GM18858 (cell line): ENCODE measurements at regions not wholly inside any gene's neighbourhood (a gene's known extent, or its start where the extent isn't known, plus 50 kb on each side); places are given as distances from the start of the nearest gene placed in this dataset.

Experiments used
- ATAC-seq: cut with Tn5 transposase; IDR thresholded peaks from one replicate; pipeline ENCODE4 v1.9.1; 2021; ENCODE audit not compliant: unreplicated experiment

DNA sequence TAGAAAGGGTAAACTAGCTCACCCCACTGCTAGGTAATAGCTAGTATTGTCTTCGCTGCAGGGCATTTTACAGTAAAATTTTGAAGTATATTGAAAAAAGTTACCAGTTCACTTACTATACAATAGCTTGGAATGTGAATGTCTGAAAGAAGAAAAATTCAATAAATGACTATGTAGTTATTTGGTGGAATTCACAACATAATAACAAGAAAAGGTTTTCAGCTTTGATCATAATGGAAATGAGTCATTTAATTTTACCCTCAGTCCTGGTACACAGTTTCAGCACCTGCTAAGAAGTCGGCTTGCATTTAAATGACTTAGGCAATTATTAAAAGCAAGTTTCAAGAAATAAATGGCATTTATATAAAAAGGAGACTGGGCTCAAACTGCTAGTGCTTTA lies 90.4 kb downstream of the NUP35 start:
- peak; percentile 92 for ATAC-seq

DNA sequence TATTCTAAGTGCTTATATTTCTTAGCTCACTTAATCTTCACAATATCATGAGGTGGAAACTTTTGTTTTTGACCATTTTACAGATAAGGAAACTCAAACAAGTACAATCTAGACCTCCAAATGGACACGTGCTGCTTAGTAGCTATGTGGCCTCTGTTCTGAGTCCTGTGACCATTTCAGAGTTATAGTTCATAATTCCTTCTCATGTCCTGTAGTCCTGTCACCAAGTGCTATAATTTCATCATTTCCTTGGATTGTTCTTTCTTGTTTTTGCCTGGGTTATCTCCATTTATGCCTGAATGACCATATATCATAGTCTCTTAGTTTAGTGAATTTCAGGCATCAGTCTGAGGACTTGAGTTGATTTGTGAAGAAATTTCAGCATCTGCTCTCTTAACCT lies 91.7 kb downstream of the NUP35 start:
- no peak for ATAC-seq

DNA sequence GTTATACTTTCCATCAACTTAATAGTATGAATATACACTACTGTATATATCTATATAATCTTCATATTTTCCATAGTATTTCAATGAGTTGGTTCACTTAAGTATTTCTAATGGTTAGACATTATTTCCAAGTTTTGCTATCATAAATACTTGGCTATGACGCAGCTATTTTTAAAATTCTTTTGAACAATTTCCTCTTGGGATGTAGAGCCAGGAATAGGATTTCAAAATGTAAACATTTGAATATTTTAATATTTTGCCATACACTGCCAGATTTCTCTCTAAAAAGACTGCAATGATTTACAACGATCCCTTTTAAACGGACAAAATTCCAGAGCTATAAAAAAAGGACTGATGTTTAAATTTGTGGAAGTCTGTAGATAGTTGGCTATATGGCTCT lies 95.6 kb downstream of the NUP35 start:
- ATAC-seq: no peak

DNA sequence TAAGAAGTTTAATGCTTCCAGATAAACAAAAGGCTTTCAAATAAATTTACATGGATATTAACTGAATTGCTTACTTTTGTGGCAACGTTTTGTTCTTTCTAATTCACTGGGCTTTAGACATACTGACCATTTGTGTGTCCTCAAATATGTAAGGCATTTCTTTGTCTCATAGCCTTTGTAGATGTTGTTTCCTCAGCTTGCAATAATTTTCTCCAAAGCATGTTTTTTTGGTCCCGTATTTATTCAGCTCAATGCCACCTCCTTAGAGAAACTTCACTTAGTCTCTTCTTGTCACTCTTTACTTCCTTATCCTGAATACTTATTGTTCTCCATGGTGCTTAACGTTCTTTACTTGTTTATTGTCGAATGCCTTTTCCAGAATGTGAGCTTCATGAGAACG lies 98.5 kb downstream of the NUP35 start:
- ATAC-seq: no peak

DNA sequence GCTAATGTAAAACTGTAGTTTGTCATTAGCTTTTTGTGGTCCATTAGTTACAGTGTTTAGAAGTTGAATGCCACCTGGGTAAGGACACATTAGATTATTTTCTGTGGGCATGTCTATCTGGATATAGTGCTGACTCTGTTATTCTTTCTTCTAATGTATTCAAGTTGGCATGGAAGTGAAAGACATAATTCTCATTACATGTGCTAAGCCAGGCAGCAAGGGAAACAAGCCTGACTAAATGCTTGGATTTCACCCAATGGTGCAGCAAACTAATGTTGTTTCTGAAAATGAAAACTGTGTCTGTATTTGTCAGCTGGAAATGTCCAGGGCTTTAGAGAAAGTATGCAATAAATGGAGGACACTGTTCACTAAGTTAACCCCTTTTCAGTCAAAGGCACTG lies 100.7 kb downstream of the NUP35 start:
- ATAC-seq: no peak

DNA sequence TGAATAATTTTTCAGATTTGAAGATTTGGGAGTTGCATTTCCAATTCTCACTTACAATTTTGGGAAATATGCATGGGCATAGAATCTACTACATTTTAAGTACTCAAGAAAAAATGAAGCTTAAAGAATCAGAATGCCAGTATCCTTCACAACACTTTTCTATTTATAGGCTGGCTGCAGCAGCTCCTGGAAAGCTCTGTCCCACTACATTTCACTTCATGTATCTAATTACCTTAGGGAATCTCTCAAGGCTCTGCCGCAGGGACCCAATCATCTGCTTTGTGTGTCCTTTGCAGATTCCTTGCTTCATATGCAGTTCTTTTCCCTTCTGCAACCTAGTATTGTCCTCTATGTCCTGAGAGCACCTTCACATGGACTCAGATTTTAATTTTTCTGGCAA lies 102.9 kb downstream of the NUP35 start:
- ATAC-seq: no peak

DNA sequence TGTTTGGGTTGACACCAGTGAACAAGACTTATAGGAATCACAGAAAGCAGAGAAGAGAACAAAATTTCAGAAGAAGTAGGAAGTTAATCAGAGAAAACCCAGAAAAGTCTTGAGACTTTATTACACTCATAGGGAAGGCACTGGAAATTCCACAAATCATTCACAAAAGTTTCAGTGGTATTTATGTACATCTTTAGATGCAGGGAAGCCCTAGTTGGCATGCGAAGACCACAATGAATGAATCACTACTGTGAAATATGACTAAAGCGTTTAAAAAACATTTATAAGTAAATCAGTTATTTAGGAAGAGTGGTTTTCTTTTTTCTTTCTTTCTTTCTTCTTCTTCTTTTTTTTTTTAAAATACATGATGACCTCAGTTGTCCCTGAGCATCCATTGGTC lies 105.1 kb downstream of the NUP35 start:
- ATAC-seq: no peak

DNA sequence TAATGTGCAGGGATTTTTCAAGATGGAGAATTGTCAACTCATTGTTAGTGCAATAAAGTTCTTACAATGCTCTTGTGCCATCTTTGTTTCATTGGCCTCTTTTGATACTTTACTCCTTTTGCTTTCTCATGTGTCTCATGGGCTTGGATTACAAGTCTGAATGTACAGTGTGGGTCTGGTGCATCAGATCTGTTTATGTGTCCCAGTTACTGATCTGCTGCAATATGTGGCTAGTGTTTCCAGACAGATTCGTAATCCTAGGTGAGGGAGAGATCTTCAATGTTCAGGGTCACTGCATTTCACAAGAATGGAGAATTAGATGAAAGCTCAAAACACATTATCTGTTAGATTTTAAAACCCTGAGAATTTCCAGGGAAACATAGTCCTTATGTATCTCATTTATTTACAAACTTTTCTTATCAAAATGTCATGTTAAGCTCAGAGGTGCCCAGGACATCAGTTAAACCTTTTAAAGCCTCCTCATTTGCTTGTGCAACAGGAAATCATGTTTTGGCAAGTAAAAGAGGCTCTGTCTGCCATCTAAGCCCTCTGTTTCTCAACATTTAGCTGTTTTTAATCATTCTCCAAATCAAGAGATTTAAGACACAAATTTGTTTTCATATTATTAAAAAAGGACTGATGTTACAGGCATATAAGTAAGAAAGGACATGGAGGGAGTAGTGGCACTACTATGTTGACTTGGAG lies 108.1 kb downstream of the NUP35 start:
- no peak for ATAC-seq

DNA sequence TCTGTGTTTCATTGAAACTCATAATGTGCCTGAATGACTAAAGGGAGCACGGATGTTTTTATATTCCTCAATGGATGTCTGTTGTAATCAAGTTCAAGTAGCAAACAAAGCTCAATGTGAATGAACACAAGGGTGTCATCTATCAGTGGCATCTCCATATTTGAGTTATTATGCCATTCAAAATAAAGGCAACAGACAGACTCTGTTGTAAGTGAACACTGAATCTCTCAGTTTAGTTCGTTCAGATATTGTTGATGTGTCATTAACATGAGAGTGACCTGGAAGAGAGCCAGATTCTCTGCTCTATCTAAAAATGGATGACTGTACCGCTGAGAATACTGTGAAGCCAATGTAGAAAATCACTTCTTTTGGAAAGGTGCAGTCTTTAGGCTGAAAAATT lies 118.7 kb downstream of the NUP35 start:
- ATAC-seq: no peak

DNA sequence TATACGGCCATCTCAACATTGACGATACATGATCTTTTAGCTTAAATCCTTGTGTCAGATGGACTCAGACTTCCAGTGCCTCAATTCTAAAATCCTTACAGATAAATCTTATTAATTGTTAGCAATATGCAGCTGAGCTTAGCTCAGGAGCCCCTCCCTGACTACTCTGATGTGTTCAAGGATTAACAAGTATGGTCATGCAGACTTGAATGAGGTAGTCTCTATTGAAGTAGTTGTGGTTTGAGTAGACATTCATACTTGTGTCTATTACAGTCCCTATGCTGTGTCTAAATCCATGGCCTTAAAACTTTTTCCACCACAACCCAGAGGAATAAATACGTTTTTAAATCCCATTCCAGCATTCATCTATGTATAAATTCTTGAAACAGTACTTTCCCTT lies 119.5 kb downstream of the NUP35 start:
- ATAC-seq: no peak

DNA sequence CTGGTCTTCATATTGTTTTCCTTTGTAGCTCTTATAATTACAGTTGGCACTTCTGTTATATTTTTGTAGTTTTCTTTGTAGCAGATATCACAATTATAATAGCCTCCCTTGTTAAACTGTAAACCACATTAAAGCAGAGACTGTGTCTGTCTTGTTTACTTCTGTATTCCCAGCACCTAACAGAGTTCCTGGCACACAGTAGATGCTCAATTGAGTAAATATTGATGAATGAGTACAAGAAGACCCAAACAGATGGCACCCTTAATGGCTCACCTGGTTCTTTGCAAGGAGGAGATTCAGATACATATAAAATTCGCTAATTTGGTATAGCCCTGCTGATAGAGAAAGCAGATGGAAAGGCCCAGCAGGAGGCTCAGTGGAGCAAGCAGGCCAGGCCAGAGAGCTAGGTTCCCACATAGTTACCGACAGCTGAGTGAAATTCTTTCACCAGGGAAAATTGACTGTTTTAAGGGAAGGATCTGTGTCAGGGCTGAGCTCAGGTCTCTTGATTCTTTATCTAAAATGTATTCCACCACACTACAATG lies 120.1 kb downstream of the NUP35 start:
- ATAC-seq: no peak

DNA sequence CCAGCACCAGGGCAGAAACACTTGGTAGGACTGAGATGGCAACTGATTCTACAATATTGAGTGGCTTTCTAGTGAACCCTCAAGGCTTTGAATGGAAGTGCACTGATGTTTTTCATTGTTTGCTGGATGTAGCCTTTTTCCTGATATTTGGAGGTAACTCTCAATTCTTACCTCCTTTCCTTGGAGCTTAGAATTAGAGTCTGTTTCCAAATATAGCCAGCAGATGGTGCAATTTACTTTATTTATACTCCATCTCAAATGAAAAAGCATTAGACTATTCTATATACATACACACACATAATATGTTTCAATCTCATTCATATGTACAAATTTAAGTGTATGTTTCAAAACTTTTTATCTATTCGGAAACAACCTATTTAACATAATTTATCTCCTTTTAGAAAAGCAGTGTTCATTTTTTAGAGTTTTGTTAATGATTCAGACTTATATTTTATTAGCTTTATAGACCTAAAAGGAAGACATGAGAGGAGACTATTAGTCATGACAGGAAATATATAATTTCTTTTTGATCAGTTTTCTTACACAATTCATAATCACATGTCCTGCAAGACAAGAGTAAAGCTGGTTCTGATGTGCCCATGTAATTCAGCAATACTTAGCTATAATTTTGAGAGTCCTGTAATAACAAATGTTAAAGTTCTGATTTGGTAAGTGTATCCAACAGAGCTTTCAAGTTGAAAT lies 124.8 kb downstream of the NUP35 start:
- ATAC-seq: no peak

DNA sequence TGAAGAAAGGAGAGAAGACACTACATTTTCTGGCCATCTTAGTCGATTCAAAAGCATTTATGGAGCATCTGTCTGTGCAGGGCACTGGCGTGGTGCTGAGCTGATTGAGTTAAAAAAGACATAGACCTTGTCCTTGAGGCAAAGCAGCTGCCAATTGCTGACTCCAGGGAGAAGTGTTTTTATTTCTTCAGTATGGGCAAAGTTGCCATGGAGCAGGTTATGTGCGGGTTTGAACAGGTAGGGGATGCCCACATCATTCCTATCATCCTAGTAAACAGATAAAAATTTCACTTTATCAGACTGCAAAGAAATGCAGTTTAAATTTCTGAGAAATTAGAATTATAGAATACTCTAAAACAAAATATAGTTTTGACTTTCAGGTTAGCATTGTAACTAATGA lies 125.8 kb downstream of the NUP35 start:
- ATAC-seq: no peak

DNA sequence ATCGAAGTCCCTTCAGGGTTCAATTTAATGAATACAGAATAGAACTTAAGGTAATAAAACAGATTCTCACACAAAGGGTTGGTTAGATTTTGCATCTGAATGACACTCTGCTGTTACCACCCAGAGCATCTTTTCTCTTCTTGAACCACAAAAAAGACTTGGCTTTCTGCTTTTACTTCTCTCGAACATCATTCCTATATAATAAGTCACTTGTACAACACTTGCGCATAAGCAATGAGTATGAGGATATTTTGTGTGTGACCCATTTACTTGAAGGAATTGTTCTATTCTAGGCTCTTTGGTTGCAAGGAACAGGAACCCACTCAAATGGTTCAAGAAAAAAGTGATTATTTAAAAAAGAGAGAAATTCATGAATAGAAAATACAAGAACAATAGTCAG lies 126.2 kb downstream of the NUP35 start:
- no peak for ATAC-seq

DNA sequence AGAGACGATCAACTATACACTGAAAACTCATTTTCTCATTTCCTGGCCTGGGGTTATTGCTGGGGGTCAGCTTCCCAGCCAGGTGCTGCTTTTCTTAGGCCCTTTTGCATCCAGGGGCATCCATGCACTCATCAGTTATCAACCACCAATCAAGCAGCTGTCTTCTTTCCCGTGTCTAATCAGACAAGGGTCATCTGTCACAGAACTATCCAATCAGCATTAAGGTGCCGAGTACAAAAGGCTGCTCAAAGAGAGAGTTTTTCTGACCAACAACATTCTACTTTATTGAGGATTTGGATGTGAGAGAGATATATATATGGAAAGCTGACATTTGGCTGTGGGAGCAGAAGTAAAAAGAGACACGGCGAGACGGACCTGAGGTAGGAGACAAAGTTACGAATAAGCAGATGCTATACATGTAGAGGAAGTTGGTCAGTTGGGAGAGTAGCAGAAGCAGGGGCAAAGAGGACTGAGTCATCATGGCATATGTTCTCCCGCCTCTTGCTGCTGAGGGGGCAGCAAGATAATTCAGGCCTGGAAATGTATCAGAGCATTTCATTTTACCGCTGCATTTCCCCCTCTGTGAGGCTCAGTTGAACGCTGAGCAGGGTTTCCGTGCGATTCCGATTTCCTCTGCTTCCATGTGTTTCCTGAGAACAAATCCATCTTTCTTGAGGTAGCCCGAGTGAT lies 129.3 kb downstream of the NUP35 start:
- ATAC-seq: no peak

DNA sequence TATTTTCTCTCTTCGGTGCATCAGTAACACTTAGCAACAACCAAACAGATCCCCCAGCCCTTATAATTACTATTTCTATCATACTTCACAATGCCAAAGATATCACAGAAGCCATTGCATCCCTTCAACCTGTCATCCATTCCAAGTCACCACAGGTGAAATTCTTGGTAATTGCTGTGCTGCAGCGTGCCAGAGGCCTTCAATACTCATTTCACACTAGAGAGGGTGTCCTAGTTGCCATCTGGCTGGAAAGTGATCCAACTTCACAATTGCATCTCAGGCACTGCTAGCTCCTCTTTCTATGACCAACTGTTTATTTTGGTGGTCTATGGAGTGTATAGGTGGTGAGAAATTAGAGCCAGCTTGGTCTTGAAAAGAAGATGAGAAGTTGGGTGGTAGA lies 131.2 kb downstream of the NUP35 start:
- ATAC-seq: no peak

DNA sequence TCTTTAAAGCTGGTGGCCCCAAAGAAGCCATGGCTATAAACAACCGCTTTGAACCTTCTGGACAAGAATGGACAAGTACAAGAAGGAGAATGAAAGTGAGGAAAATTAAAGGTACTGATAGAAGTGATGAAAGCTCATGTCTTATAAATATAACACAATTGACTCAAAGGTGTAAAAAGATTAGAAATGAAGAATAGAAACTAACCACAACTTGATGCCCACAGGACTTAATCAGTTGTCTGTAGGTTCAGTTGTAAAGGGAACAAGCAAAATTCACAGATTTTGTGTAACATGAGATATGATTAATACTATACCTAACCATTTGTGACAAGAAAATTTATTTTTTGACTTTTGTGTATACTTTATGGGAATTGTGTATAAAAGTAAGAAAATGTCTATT lies 135.7 kb downstream of the NUP35 start:
- peak; percentile 79 for ATAC-seq

DNA sequence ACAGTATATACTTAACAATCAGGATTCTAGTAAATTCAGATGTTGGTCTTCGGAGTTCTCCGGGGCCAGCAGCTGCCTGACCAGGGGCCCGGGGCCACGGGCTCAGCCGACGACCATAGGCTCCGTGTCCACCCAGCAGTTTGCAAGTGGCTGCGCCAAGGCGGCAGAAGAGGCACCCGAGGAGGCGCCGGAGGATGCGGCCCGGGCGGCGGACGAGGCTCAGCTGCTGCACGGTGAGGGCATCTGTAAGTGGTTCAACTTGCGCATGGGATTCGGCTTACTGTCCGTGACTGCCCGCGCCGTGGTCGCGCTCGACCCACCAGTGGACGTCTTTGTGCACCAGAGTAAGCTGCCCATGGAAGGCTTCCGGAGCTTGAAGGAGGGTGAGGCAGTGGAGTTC lies 136.3 kb downstream of the NUP35 start:
- ATAC-seq: no peak

DNA sequence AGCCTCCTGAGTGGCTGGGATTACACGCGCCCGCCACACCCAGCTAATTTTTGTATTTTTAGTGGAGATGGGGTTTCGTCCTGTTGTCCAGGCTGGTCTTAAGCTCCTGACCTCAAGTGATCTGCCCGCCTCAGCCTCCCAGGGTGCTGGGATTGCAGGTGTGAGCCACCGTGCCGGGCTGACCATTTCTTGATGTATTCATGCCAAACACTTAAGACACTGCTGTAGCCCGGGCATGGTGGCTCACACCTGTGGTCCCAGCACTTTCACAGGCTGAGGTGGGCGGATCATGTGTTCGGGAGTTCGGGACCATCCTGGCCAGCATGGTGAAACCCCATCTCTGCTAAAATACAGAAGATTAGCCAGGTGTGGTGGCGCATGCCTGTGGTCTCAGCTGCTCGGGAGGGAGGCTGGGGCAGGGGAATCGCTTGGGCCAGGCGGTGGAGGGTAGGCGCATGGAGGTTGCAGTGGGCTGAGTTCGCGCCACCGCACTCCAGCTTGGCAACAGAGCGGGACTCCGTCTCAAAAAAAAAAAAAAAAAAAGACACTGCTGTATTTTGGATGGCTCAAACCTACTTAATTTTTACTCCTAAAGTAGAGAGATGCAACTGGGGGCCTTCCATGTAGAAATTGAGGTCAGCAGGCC lies 140.8 kb downstream of the NUP35 start:
- ATAC-seq: no peak

DNA sequence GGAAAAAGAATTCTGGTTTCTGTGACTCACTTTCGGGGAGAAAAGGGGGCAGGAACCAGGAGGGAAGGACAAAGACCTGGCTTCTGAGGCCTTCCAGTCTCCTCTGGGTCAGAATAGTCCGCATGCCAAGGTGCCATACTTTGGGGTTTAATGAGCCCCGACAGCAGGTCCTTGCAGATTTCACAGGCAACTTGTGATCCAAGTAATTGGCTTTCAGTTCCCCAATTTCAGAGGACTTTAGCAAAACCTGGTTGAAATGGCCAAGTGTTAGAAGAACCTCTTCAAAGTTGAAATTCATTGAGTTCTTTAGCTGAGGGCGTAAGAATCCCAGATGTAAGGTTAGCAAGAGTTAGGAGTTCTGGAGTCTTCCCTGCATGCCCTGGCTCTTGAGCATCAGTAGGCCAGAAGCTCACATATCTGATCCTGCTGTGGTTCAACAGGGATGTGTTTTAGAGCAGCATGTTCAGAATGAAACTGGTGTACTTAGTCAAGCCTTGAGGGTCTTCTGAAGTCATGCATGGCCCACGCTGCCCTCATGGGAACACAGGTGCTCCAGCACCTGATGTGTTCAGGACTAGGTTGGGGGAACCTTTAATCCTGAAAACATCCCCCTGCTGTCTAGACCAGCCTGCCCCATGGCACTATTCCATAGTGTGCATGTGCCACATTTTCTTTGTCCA lies 143.0 kb downstream of the NUP35 start:
- peak; percentile 72 for ATAC-seq

DNA sequence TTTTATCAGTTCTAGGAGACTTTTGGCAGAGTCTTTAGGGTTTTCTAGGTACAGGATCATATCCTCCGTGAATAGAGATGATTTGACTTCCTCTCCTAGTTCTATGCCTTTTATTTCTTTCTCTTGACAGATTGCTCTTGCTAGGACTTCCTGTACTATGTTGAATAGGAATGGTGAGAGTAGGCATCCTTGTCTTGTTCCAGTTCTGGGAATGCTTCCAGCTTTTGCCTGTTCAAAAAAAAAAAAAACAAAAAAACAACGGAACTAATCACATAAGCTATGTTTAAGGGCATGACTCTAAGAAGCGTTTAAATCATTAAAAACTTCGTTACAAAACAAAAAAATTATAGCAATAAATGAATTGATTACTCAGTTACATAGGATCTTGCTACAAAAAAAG lies 145.7 kb downstream of the NUP35 start:
- no peak for ATAC-seq
